ENCODE measurements at regions not wholly inside any gene's neighbourhood (a gene's known extent, or its start where the extent isn't known, plus 50 kb on each side); places are given as distances from the start of the nearest gene placed in this dataset.

DNA sequence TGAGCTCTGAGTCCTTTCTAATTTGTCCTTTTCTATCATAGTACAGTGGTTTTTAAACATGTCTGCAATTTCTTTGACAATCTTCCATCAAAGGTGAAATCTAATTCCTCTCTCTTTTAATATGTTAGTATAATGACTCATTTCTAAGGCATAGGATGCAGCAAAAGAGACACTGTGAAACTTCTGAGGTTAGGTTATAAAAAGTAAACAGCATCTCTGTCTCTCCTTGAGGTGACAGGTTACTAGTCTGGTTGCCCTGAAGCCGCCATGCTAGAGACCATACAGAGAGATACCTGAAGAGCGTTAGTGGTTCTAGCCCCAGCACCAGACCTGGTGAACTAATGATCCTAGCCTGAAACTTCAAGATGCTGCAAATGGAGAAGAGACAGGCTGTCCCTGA is 114.3 kb downstream of the PPM1A start:
- TF ChIP-seq, protein P1, sequence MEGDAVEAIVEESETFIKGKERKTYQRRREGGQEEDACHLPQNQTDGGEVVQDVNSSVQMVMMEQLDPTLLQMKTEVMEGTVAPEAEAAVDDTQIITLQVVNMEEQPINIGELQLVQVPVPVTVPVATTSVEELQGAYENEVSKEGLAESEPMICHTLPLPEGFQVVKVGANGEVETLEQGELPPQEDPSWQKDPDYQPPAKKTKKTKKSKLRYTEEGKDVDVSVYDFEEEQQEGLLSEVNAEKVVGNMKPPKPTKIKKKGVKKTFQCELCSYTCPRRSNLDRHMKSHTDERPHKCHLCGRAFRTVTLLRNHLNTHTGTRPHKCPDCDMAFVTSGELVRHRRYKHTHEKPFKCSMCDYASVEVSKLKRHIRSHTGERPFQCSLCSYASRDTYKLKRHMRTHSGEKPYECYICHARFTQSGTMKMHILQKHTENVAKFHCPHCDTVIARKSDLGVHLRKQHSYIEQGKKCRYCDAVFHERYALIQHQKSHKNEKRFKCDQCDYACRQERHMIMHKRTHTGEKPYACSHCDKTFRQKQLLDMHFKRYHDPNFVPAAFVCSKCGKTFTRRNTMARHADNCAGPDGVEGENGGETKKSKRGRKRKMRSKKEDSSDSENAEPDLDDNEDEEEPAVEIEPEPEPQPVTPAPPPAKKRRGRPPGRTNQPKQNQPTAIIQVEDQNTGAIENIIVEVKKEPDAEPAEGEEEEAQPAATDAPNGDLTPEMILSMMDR (IDR thresholded peaks at IDR 0.05): no peak

DNA sequence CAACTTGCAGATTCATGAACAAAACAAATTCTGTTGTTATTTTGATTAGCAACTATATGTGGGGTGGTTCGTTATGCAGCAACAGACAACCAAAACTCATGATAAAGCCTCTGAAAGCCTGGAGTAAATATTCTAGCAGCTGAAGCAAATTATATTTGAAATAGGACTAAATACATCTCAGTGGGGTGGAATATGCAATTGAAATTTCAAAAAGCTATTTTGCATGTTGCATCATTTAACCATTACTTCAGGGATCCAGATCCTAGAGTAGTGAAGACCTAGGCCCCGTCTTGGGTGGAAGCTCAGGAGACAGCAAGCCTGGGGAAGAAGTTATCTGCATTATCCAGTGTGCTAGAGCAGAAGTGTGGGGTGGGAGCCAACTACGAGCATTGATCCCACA is 114.7 kb downstream of the PPM1A start:
- TF ChIP-seq, protein P1 (IDR thresholded peaks at IDR 0.05): no peak

DNA sequence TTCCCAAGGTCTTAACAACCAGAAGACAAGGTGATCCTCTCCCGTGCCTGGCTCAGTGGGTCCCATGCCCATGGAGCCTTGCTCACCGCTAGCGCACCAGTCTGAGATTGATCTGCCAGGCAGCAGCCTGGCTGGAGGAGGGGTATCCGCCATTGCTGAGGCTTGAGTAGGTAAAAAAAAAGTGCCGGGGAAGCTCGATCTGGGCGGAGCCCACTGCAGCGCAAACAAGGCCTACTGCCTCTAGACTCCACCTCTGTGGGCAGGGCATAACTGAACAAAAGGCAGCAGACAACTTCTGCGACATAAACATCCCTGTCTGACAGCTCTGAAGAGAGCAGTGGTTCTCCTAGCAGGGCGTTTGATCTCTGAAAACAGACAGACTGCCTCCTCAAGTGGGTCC is 104.0 kb downstream of the C14orf39 start:
- TF ChIP-seq, protein P1 (IDR thresholded peaks at IDR 0.05): no peak
